Activated B cell treated with CpG ODN at 0.5 μM for 24 hours (primary cell): ENCODE measurements at regions not wholly inside any gene's neighbourhood (a gene's known extent, or its start where the extent isn't known, plus 50 kb on each side); places are given as distances from the start of the nearest gene placed in this dataset.

Experiments used
- ATAC-seq: fragments of 200-7000 bp; cut with Tn5 transposase; one replicate; pipeline ENCODE4 v1.10.0; 2021; ENCODE audit warnings: low read depth, mild to moderate bottlenecking, moderate library complexity
- CTCF ChIA-PET: fragments of 350-600 bp; sonication (Branson Sonifier 250); formaldehyde crosslinking; loops from one replicate; lab custom pipeline; 2021; ENCODE audit warnings: antibody characterized with exemption; lab: Charles Lee
- POLR2A ChIA-PET: fragments of 350-600 bp; sonication (Branson Sonifier 250); formaldehyde crosslinking; loops from one replicate; lab custom pipeline; 2021; ENCODE audit warnings: antibody characterized with exemption; lab: Charles Lee
- DNase-seq: peaks from one replicate; pipeline ENCODE4 v3.0.0; 2022
- H3K27ac Mint-ChIP-seq: one replicate; pipeline ENCODE4 v1.8.0; 2020; ENCODE audit warnings: mixed read lengths
- H3K27me3 Mint-ChIP-seq: one replicate; pipeline ENCODE4 v1.8.0; 2021; ENCODE audit warnings: mixed read lengths
- H3K36me3 Mint-ChIP-seq: one replicate; pipeline ENCODE4 v1.8.0; 2021; ENCODE audit warnings: low read depth, mixed read lengths
- H3K4me1 Mint-ChIP-seq: one replicate; pipeline ENCODE4 v1.8.0; 2021; ENCODE audit warnings: mixed read lengths
- H3K4me3 Mint-ChIP-seq: one replicate; pipeline ENCODE4 v1.8.0; 2020; ENCODE audit warnings: mild to moderate bottlenecking, mixed read lengths
- H3K9me3 Mint-ChIP-seq: one replicate; pipeline ENCODE4 v1.8.0; 2020; ENCODE audit warnings: mixed read lengths
- CTCF ChIP-seq: fragments of 200-600 bp; IDR thresholded peaks from one replicate; pipeline ENCODE4 v1.8.0; 2022; ENCODE audit warnings: antibody characterized with exemption, mild to moderate bottlenecking
- intact Hi-C: fragments of 100-400 bp; cut with micrococcal nuclease; formaldehyde crosslinking; loops from one replicate; pipeline ENCODE4 v1.15.1; 2024

GRCh38 chr10:3723766-3724165, 61.2 kb downstream of the KLF6 start:
- Mint-ChIP-seq H3K36me3 (no peaks in the 10 kb centered on the region), H3K4me1 (peaks cover 2% of the 10 kb centered on the region), H3K4me3 (no peak overlapping the region), H3K9me3 (peaks cover 2% of the 10 kb centered on the region), H3K27me3 (peaks cover 7% of the 10 kb centered on the region), H3K27ac (no peak overlapping the region)
- no peak for TF ChIP-seq CTCF
- intact Hi-C loops, result no loop called here
- ChIA-PET POLR2A (no interaction called here), CTCF (no interaction called here)
- ATAC-seq (no peak), DNase-seq (no peak)

GRCh38 chr10:3720228-3721019, 64.6 kb downstream of the KLF6 start:
- no peak overlapping the region for H3K27ac Mint-ChIP-seq
- ChIA-PET CTCF (no interaction called here), POLR2A (no interaction called here)
- intact Hi-C loops, result no loop called here
- no peak overlapping the region for H3K4me3 Mint-ChIP-seq
- no peaks in the 10 kb centered on the region for H3K36me3 Mint-ChIP-seq
- no peak for TF ChIP-seq CTCF
- no peaks in the 10 kb centered on the region for H3K27me3 Mint-ChIP-seq
- peak; percentile 34 for ATAC-seq
- no peak for DNase-seq
- peaks cover 2% of the 10 kb centered on the region for H3K4me1 Mint-ChIP-seq
- no peaks in the 10 kb centered on the region for H3K9me3 Mint-ChIP-seq

- H3K4me1 Mint-ChIP-seq, result peaks cover 2% of the 10 kb centered on the region
- H3K27me3 Mint-ChIP-seq, result no peaks in the 10 kb centered on the region
- ATAC-seq, result no peak
- ChIA-PET CTCF (interaction anchor here (1.1 kb wide), 1 partner anchor 66 kb away, joined by 3 read pairs; no protein-coding TSS in a partner anchor), POLR2A (no interaction called here)
- H3K27ac Mint-ChIP-seq, result no peak overlapping the region
- no peak overlapping the region for H3K4me3 Mint-ChIP-seq
- H3K36me3 Mint-ChIP-seq, result no peaks in the 10 kb centered on the region
- no peaks in the 10 kb centered on the region for H3K9me3 Mint-ChIP-seq
- intact Hi-C loops, result no loop called here
- no peak for TF ChIP-seq CTCF
- no peak for DNase-seq
These were observed 65.8 kb downstream of the KLF6 start for GRCh38 chr10:3719024-3719843.

- Mint-ChIP-seq H3K9me3 (peaks cover 15% of the 10 kb centered on the region), H3K36me3 (no peaks in the 10 kb centered on the region), H3K27me3 (no peaks in the 10 kb centered on the region), H3K4me3 (no peak overlapping the region), H3K27ac (no peak overlapping the region), H3K4me1 (peaks cover 2% of the 10 kb centered on the region)
- intact Hi-C loops, result no loop called here
- POLR2A ChIA-PET, result interaction anchor here (0.7 kb wide), 1 partner anchor 16 kb away, joined by 3 read pairs; no protein-coding TSS in a partner anchor
- CTCF ChIA-PET, result no interaction called here
- DNase-seq (no peak), ATAC-seq (no peak)
- TF ChIP-seq CTCF, result no peak
These were observed 68.9 kb downstream of the KLF6 start for GRCh38 chr10:3716093-3716492.

- intact Hi-C loops, result no loop called here
- Mint-ChIP-seq H3K4me3 (no peak overlapping the region), H3K27ac (no peak overlapping the region)
These were observed 70.0 kb downstream of the KLF6 start for GRCh38 chr10:3714967-3715366.

More at GRCh38 chr10:3714967-3715366, 70.0 kb downstream of the KLF6 start:
- CTCF ChIA-PET, result no interaction called here
- no peak for ATAC-seq
- H3K27me3 Mint-ChIP-seq, result no peaks in the 10 kb centered on the region
- no peaks in the 10 kb centered on the region for H3K36me3 Mint-ChIP-seq
- POLR2A ChIA-PET, result interaction anchor here (0.7 kb wide), 1 partner anchor 86 kb away, joined by 7 read pairs; no protein-coding TSS in a partner anchor
- TF ChIP-seq CTCF, result no peak
- DNase-seq, result no peak
- no peaks in the 10 kb centered on the region for H3K4me1 Mint-ChIP-seq
- peaks cover 19% of the 10 kb centered on the region for H3K9me3 Mint-ChIP-seq
